Left ventricle myocardium inferior (tissue), 1 donor: ENCODE measurements at regions not wholly inside any gene's neighbourhood (a gene's known extent, or its start where the extent isn't known, plus 50 kb on each side); places are given as distances from the start of the nearest gene placed in this dataset.

Source experiments
- DNase-seq: peaks from one replicate; pipeline ENCODE4 v3.0.0-alpha.2; 2020
- H3K27ac ChIP-seq: fragments of 200-600 bp; replicated peaks from 2 replicates; pipeline ENCODE4 v1.8.0; 2021
- H3K27me3 ChIP-seq: fragments of 200-600 bp; 2 replicates; pipeline ENCODE4 v1.8.0; 2021; ENCODE audit warnings: low read depth
- H3K36me3 ChIP-seq: fragments of 200-600 bp; 2 replicates; pipeline ENCODE4 v1.8.0; 2021
- H3K4me1 ChIP-seq: fragments of 200-600 bp; 2 replicates; pipeline ENCODE4 v1.8.0; 2021
- H3K4me3 ChIP-seq: fragments of 200-600 bp; 2 replicates; pipeline ENCODE4 v1.8.0; 2021; ENCODE audit warnings: mild to moderate bottlenecking, moderate library complexity
- H3K9me3 ChIP-seq: fragments of 200-600 bp; replicated peaks from 2 replicates; pipeline ENCODE4 v1.8.0; 2021
- intact Hi-C: fragments of 100-400 bp; cut with micrococcal nuclease; formaldehyde crosslinking; loops from one replicate; pipeline ENCODE4 v1.11.0; 2022
- TF ChIP-seq, protein P1 (sequence below): fragments of 200-600 bp; IDR thresholded peaks from 2 replicates; pipeline ENCODE4 v1.8.0; 2021; ENCODE audit warnings: antibody characterized with exemption, mild to moderate bottlenecking, borderline replicate concordance
- donor health status: DM: no; HTN: yes; CAD: no; lungs with severe emphysema.

DNA sequence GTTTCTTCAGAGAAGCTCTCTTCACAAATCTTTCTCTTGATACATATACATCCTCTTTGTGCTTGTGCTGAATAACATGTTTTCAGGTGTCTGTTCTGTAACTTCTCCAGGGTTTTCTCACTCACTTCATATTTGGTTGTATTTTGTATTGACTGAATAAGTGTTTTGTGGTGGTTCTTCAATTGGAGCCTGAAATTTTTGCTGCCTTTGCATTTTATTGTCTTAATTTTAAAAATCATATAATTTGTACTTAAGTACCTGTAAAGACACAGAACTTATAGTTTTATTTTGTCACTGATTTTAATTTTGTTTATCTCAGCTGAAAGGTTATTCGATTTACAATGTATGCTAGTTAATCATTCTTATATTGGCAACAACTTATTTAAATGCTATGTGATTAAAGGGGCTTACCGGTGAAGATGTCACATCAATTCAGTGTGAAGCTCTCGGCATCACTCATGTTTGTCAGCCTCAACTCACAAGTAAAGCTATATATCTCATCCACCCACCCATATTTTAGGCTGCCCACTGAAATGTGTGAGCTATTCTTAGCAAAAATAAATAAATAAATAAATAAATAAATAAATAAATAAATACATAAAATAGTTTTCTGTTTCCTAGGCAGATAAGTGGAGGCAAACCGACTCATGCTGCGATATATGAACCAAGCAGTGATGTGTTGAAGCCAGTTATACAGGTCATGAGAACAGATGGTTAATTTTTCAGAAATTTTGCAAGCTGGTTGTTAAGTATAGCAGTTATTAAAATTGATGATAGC, 76.4 kb upstream of the FSTL5 start:
- H3K36me3 ChIP-seq = no peaks in the 10 kb centered on the region
- H3K4me3 ChIP-seq = no peak overlapping the region
- no peaks in the 10 kb centered on the region for H3K27me3 ChIP-seq
- no peaks in the 10 kb centered on the region for H3K4me1 ChIP-seq
- H3K27ac ChIP-seq = no peak overlapping the region
- H3K9me3 ChIP-seq = no peaks in the 10 kb centered on the region
- no peak for DNase-seq
- TF ChIP-seq, protein P1, sequence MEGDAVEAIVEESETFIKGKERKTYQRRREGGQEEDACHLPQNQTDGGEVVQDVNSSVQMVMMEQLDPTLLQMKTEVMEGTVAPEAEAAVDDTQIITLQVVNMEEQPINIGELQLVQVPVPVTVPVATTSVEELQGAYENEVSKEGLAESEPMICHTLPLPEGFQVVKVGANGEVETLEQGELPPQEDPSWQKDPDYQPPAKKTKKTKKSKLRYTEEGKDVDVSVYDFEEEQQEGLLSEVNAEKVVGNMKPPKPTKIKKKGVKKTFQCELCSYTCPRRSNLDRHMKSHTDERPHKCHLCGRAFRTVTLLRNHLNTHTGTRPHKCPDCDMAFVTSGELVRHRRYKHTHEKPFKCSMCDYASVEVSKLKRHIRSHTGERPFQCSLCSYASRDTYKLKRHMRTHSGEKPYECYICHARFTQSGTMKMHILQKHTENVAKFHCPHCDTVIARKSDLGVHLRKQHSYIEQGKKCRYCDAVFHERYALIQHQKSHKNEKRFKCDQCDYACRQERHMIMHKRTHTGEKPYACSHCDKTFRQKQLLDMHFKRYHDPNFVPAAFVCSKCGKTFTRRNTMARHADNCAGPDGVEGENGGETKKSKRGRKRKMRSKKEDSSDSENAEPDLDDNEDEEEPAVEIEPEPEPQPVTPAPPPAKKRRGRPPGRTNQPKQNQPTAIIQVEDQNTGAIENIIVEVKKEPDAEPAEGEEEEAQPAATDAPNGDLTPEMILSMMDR = no peak
- intact Hi-C loops = no loop called here

DNA sequence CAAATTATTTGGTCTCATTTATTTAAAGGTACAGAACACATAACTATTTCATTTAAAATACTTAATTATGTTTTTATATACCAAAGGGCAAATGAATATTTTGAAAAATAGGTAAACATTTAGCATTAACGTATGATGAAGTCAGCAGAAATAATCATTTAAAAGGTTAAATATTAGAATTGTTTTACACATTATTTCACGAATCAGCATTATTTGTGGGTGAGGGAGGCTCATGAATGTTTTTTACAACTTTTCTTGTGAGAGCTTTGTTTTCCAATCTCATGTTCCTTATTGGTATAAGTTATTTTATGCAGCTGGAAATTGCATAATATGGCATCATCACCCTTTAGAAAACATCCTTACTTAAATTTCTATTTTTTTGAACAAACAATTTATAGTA, 73.9 kb upstream of the FSTL5 start:
- H3K27me3 ChIP-seq = no peaks in the 10 kb centered on the region
- no peaks in the 10 kb centered on the region for H3K36me3 ChIP-seq
- TF ChIP-seq, protein P1 = no peak
- H3K9me3 ChIP-seq = peaks cover 9% of the 10 kb centered on the region
- intact Hi-C loops = no loop called here
- no peak for DNase-seq
- no peaks in the 10 kb centered on the region for H3K4me1 ChIP-seq
- H3K27ac ChIP-seq = no peak overlapping the region
- H3K4me3 ChIP-seq = no peak overlapping the region

DNA sequence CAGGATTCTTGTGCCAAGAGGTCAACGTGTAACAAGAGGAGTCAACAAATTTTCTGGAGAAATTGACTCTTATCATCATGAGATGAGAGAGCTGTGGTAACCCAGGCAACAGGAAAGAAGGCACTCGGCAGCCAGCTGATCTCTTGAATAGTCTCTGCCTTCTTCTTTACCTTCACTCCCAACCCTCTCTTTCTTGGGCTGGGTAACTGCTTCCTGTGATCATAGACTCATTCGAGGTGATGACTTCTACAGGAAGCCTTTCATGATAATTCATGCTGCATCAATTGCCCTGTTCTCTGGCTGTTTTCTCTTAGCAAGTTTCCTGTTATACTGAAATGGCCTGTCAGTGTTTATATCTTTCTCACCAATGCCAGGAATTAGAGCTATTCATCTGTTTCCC, 70.8 kb upstream of the FSTL5 start:
- Histone ChIP-seq H3K27ac (no peak overlapping the region), H3K4me1 (no peaks in the 10 kb centered on the region), H3K36me3 (no peaks in the 10 kb centered on the region), H3K27me3 (no peaks in the 10 kb centered on the region), H3K9me3 (peaks cover 12% of the 10 kb centered on the region), H3K4me3 (no peak overlapping the region)
- DNase-seq = no peak
- intact Hi-C loops = no loop called here
- TF ChIP-seq, protein P1 = no peak

DNA sequence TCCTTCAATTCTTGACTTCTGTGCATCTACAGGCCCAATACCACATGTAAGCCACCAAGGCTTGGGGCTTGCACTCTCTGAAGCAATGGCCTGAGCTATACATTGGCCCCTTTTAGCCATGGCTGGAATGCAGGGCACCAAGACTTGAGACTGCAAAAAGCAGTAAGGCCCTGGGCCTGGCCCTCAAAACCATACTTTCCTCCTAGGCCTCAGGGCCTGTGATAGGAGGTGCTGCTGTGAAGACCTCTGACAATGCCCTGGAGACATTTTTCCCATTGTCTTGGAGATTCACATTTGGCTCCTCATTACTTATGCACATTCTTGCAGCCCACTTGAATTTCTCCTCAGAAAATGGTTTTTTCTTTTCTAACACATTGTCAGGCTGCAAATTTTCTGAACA, 68.5 kb upstream of the FSTL5 start:
- H3K9me3 ChIP-seq = peaks cover 12% of the 10 kb centered on the region
- no peaks in the 10 kb centered on the region for H3K4me1 ChIP-seq
- TF ChIP-seq, protein P1 = no peak
- intact Hi-C loops = no loop called here
- DNase-seq = no peak
- H3K4me3 ChIP-seq = no peak overlapping the region
- no peaks in the 10 kb centered on the region for H3K27me3 ChIP-seq
- no peaks in the 10 kb centered on the region for H3K36me3 ChIP-seq
- H3K27ac ChIP-seq = no peak overlapping the region

DNA sequence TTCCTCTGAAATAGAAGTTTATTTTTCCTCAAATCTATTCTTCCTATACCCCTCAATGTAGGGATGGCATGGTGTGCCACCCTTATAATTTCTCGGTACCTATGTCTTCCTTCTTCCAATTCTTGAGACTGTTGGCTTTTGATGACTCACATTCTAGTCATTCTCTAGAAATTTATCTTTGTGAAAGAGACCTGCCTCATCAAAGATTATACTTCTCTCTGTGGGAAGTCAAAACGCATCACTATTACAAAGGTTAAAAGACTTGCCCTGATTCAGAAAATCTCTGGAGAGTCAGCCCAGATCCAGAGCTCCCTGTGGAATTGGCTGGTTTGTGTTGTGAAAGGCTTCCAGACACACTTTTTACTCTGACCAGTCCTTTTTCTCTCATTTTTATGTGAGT, 65.9 kb upstream of the FSTL5 start:
- Histone ChIP-seq H3K27ac (no peak overlapping the region), H3K4me3 (no peak overlapping the region), H3K27me3 (no peaks in the 10 kb centered on the region), H3K9me3 (peaks cover 12% of the 10 kb centered on the region), H3K36me3 (no peaks in the 10 kb centered on the region), H3K4me1 (no peaks in the 10 kb centered on the region)
- intact Hi-C loops = no loop called here
- no peak for DNase-seq
- TF ChIP-seq, protein P1 = no peak
